SK-N-SH treated with all-trans-retinoic acid at 6 μM for 48 hours (cell line): ENCODE measurements at regions not wholly inside any gene's neighbourhood (a gene's known extent, or its start where the extent isn't known, plus 50 kb on each side); places are given as distances from the start of the nearest gene placed in this dataset.
A peak's percentile ranks its signal among the peaks of the same experiment; 100 is the strongest.

Experiments
- ATAC-seq: fragments of 200-7000 bp; cut with Tn5 transposase; 3 replicates; pipeline ENCODE4 v1.9.1; 2020; ENCODE audit warnings: mild to moderate bottlenecking, moderate library complexity
- ARNTL ChIP-seq: fragments of 450-650 bp; formaldehyde crosslinking; IDR thresholded peaks from 2 replicates; pipeline ENCODE4 v1.5.0; 2020; ENCODE audit warnings: low read depth, mild to moderate bottlenecking, moderate library complexity, borderline replicate concordance
- BACH2 ChIP-seq: fragments of 250-450 bp; sonication (Bioruptor Pico); IDR thresholded peaks from 2 replicates; pipeline ENCODE4 v1.9.0; 2021; ENCODE audit warnings: mild to moderate bottlenecking, borderline replicate concordance
- ESRRG ChIP-seq: fragments of 250-450 bp; sonication (Bioruptor Pico); IDR thresholded peaks from 2 replicates; pipeline ENCODE4 v1.6.1; 2021; ENCODE audit warnings: mild to moderate bottlenecking
- GLIS3 ChIP-seq: fragments of 250-450 bp; sonication (Bioruptor Pico); IDR thresholded peaks from 2 replicates; pipeline ENCODE4 v1.5.0; 2020; ENCODE audit warnings: mild to moderate bottlenecking, moderate library complexity
- ISL1 ChIP-seq: fragments of 250-450 bp; sonication (Bioruptor Pico); IDR thresholded peaks from 2 replicates; pipeline ENCODE4 v2.1.2; 2022; ENCODE audit warnings: mild to moderate bottlenecking, moderate library complexity
- OSR1 ChIP-seq: fragments of 250-450 bp; sonication (Bioruptor Pico); IDR thresholded peaks from 2 replicates; pipeline ENCODE4 v1.8.0; 2022; ENCODE audit warnings: moderate library complexity, mild to moderate bottlenecking, inconsistent platforms
- PPARA ChIP-seq: fragments of 250-450 bp; sonication (Bioruptor Pico); IDR thresholded peaks from 2 replicates; pipeline ENCODE4 v1.5.0; 2020; ENCODE audit warnings: mild to moderate bottlenecking, borderline replicate concordance
- RARB ChIP-seq: fragments of 250-450 bp; sonication (Bioruptor Pico); IDR thresholded peaks from 2 replicates; pipeline ENCODE4 v1.8.0; 2021; ENCODE audit warnings: mild to moderate bottlenecking, moderate library complexity
- SNAI2 ChIP-seq: fragments of 250-450 bp; sonication (Bioruptor Pico); IDR thresholded peaks from 2 replicates; pipeline ENCODE4 v1.5.0; 2020; ENCODE audit warnings: mild to moderate bottlenecking, moderate library complexity
- ZC3H10 ChIP-seq: fragments of 250-450 bp; sonication (Bioruptor Pico); IDR thresholded peaks from 2 replicates; pipeline ENCODE4 v1.5.1; 2021; ENCODE audit warnings: mild to moderate bottlenecking, moderate library complexity
- ZNF565 ChIP-seq: fragments of 450-650 bp; formaldehyde crosslinking; conservative IDR thresholded peaks from 2 replicates; pipeline ENCODE4 v1.5.0; 2020; ENCODE audit warnings: low read depth, mild to moderate bottlenecking, moderate library complexity
- ZNF70 ChIP-seq: fragments of 450-650 bp; formaldehyde crosslinking; IDR thresholded peaks from 2 replicates; pipeline ENCODE4 v1.5.0; 2020; ENCODE audit warnings: mild to moderate bottlenecking, moderate library complexity
- TF ChIP-seq, protein P1 (sequence below): fragments of 250-450 bp; sonication (Bioruptor Pico); IDR thresholded peaks from 2 replicates; pipeline ENCODE4 v1.8.0; 2021; ENCODE audit warnings: low read depth, mild to moderate bottlenecking, moderate library complexity, borderline replicate concordance
- TF ChIP-seq, protein P2 (sequence below): fragments of 250-450 bp; sonication (Bioruptor Pico); IDR thresholded peaks from 2 replicates; pipeline ENCODE4 v1.5.1; 2020; ENCODE audit warnings: low read depth, mild to moderate bottlenecking, moderate library complexity
- TF ChIP-seq, protein P3 (sequence below): fragments of 250-450 bp; sonication (Bioruptor Pico); IDR thresholded peaks from 2 replicates; pipeline ENCODE4 v1.5.0; 2020; ENCODE audit warnings: mild to moderate bottlenecking, moderate library complexity
- TF ChIP-seq, protein P4 (sequence below): fragments of 250-450 bp; sonication (Bioruptor Pico); IDR thresholded peaks from 2 replicates; pipeline ENCODE4 v1.8.0; 2020; ENCODE audit warnings: mild to moderate bottlenecking, moderate library complexity, borderline replicate concordance

DNA sequence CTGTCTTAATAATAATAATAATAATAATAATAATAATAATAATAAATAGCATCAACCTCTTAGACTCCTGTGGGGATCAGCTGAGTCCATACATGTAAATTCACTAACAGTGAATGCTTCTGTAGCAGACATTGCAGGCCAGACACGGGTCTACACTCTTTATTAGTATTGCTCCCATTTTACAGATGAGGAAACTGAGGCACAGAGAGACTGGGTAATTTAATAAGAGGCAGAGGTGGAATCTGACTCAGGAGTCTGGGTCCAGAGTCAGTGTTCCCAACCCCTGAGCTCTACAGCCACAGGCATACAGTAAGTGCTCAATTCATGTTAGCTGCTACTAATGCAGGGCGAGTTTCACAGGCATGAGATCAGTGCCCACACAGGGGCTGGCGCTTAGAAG is 123.2 kb upstream of the MAP1LC3B2 start (continued):
- TF ChIP-seq GLIS3 (no peak), ARNTL (CRISPR knock-in tag) (no peak), ZNF70 (CRISPR knock-in tag) (no peak)
- TF ChIP-seq, protein P1, sequence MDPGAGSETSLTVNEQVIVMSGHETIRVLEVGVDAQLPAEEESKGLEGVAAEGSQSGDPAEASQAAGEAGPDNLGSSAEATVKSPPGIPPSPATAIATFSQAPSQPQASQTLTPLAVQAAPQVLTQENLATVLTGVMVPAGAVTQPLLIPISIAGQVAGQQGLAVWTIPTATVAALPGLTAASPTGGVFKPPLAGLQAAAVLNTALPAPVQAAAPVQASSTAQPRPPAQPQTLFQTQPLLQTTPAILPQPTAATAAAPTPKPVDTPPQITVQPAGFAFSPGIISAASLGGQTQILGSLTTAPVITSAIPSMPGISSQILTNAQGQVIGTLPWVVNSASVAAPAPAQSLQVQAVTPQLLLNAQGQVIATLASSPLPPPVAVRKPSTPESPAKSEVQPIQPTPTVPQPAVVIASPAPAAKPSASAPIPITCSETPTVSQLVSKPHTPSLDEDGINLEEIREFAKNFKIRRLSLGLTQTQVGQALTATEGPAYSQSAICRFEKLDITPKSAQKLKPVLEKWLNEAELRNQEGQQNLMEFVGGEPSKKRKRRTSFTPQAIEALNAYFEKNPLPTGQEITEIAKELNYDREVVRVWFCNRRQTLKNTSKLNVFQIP (CRISPR knock-in tag), result no peak

DNA sequence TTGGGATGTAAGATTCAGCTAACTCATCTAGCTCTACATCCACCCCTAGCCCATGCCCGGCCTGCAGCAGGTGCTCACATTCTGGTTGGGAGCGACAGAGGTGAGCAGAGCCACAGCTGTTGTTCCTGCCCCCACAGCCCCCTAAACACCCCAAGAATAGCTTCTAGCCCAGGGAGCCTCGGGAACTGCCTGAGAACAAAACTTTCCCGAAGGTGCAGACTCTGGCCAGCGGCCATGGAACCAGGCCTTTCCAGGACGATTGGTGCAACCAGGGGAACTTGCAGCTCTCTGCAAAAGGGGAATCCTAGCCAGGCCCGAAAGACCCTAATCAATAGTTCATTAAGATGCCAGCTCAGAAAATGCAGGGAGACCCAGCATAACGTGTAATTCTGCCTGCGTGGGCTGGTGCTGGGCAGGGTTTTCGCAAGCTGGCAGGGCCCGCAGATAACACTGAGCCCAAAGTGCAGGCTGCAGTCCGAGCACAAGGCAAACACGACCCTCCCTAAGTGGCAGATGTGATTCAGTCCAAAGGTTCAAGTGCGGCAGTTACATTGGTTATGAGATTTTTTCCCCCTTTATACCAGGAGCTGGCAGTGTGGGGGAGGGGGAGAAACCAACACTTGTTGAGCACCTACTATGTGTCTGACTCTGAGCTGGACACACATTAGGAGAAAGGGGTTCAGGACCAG is 122.5 kb upstream of the MAP1LC3B2 start:
- ATAC-seq, result no peak
- TF ChIP-seq ZNF565 (CRISPR knock-in tag) (no peak), SNAI2 (CRISPR knock-in tag) (no peak), PPARA (no peak), ISL1 (CRISPR knock-in tag) (no peak), ZNF70 (CRISPR knock-in tag) (no peak), RARB (CRISPR knock-in tag) (no peak), ESRRG (CRISPR knock-in tag) (no peak)
- TF ChIP-seq, protein P2, sequence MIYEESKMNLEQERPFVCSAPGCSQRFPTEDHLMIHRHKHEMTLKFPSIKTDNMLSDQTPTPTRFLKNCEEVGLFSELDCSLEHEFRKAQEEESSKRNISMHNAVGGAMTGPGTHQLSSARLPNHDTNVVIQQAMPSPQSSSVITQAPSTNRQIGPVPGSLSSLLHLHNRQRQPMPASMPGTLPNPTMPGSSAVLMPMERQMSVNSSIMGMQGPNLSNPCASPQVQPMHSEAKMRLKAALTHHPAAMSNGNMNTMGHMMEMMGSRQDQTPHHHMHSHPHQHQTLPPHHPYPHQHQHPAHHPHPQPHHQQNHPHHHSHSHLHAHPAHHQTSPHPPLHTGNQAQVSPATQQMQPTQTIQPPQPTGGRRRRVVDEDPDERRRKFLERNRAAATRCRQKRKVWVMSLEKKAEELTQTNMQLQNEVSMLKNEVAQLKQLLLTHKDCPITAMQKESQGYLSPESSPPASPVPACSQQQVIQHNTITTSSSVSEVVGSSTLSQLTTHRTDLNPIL (CRISPR knock-in tag), result no peak
- TF ChIP-seq, protein P3, sequence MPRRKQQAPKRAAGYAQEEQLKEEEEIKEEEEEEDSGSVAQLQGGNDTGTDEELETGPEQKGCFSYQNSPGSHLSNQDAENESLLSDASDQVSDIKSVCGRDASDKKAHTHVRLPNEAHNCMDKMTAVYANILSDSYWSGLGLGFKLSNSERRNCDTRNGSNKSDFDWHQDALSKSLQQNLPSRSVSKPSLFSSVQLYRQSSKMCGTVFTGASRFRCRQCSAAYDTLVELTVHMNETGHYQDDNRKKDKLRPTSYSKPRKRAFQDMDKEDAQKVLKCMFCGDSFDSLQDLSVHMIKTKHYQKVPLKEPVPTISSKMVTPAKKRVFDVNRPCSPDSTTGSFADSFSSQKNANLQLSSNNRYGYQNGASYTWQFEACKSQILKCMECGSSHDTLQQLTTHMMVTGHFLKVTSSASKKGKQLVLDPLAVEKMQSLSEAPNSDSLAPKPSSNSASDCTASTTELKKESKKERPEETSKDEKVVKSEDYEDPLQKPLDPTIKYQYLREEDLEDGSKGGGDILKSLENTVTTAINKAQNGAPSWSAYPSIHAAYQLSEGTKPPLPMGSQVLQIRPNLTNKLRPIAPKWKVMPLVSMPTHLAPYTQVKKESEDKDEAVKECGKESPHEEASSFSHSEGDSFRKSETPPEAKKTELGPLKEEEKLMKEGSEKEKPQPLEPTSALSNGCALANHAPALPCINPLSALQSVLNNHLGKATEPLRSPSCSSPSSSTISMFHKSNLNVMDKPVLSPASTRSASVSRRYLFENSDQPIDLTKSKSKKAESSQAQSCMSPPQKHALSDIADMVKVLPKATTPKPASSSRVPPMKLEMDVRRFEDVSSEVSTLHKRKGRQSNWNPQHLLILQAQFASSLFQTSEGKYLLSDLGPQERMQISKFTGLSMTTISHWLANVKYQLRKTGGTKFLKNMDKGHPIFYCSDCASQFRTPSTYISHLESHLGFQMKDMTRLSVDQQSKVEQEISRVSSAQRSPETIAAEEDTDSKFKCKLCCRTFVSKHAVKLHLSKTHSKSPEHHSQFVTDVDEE, result no peak
- TF ChIP-seq, protein P4, sequence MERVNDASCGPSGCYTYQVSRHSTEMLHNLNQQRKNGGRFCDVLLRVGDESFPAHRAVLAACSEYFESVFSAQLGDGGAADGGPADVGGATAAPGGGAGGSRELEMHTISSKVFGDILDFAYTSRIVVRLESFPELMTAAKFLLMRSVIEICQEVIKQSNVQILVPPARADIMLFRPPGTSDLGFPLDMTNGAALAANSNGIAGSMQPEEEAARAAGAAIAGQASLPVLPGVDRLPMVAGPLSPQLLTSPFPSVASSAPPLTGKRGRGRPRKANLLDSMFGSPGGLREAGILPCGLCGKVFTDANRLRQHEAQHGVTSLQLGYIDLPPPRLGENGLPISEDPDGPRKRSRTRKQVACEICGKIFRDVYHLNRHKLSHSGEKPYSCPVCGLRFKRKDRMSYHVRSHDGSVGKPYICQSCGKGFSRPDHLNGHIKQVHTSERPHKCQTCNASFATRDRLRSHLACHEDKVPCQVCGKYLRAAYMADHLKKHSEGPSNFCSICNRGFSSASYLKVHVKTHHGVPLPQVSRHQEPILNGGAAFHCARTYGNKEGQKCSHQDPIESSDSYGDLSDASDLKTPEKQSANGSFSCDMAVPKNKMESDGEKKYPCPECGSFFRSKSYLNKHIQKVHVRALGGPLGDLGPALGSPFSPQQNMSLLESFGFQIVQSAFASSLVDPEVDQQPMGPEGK (CRISPR knock-in tag), result no peak

DNA sequence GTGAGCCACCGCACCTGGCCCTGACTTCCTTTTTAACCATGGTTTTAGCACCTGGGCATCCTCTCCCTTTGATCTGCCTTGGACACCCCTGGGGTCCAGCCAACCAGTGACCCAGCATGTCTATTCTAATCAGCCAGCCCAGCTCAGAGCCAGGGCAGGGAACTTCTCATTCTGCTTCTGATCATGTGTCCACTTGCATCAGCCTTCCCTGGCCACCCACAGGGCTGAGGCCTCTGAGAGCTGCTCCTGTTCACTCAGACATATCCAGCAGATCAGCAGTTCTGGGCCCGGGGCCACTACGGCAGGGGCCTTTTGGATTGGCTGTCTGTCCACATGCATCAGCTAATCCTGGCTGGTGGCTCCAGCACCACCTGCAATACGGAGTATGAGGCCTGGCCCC is 117.9 kb upstream of the MAP1LC3B2 start:
- peak; percentile 44; the same call in 1 of the 3 replicates for ATAC-seq
- TF ChIP-seq ISL1 (CRISPR knock-in tag), result no peak
- TF ChIP-seq, protein P4 (CRISPR knock-in tag), result no peak

DNA sequence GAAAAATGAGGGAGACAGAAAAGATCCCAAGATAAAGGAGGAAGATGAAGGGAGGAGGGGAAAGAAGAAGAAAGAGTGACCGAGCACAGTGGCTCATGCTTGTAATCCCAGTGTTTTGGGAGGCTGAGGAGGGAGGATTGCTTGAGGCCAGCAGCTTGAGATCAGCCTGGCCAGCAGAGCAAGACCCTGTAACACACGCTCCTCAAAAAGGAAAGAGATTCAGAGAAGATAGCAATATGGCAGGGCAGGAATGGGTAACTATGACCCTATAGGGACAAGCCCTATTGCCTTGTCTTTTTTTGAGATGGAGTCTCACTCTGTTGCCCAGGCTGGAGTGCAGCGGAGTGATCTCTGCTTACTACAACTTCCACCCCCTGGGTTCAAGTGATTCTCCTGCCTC is 116.9 kb upstream of the MAP1LC3B2 start:
- ATAC-seq, result no peak
- TF ChIP-seq ARNTL (CRISPR knock-in tag), result no peak
- TF ChIP-seq BACH2 (CRISPR knock-in tag), result no peak
- no peak for TF ChIP-seq ZC3H10 (CRISPR knock-in tag)
- TF ChIP-seq, protein P2 (CRISPR knock-in tag), result no peak
- TF ChIP-seq ISL1 (CRISPR knock-in tag), result no peak
- no peak for TF ChIP-seq OSR1
